ENCODE measurements at regions not wholly inside any gene's neighbourhood (a gene's known extent, or its start where the extent isn't known, plus 50 kb on each side); places are given as distances from the start of the nearest gene placed in this dataset.

DNA sequence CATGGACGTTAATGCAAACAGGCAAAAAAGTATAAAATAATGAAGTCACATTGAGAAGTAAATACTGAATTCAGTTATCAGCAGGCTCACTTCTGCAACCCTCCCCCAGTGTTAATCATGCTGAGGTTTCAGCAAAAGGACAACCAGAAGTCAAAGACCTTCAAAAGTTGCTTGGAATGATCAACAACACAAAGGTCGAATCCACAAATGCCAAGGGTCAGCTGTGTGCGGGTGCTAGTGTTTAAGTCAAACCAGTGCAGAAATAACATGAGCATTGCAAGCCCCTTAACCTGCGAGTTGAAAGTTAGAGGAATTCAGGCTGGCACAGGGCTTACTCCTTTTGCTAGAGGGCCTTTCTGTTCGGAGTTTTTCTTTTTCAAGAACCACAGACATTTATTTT, 436.7 kb upstream of the SEL1L start:
- no peaks in the 10 kb centered on the region for H3K9me2 ChIP-seq (ENCODE audit: low read depth, low read length)
- no peaks in the 10 kb centered on the region for H3K79me2 ChIP-seq (ENCODE audit: insufficient read depth, low read length)
- H3K4me1 ChIP-seq (ENCODE audit: insufficient read depth, low read length, severe bottlenecking): no peaks in the 10 kb centered on the region
- no peak overlapping the region for H3K4me3 ChIP-seq (ENCODE audit: low read depth, low read length, poor library complexity, severe bottlenecking)
- H3K27ac ChIP-seq (ENCODE audit: low read depth, low read length, poor library complexity, severe bottlenecking): no peak overlapping the region
- no peak overlapping the region for H3K4me2 ChIP-seq (ENCODE audit: low read length)
- no peaks in the 10 kb centered on the region for H3K36me3 ChIP-seq (ENCODE audit: insufficient read depth, low read length)
- no peaks in the 10 kb centered on the region for H3F3A ChIP-seq (ENCODE audit: insufficient read depth, low read length)
- H4K20me1 ChIP-seq (ENCODE audit: insufficient read depth, low read length): no peaks in the 10 kb centered on the region
- TF ChIP-seq EZH2 (IDR thresholded peaks at IDR 0.05; ENCODE audit: borderline replicate concordance, low read length): no peak
- TF ChIP-seq, protein P1, sequence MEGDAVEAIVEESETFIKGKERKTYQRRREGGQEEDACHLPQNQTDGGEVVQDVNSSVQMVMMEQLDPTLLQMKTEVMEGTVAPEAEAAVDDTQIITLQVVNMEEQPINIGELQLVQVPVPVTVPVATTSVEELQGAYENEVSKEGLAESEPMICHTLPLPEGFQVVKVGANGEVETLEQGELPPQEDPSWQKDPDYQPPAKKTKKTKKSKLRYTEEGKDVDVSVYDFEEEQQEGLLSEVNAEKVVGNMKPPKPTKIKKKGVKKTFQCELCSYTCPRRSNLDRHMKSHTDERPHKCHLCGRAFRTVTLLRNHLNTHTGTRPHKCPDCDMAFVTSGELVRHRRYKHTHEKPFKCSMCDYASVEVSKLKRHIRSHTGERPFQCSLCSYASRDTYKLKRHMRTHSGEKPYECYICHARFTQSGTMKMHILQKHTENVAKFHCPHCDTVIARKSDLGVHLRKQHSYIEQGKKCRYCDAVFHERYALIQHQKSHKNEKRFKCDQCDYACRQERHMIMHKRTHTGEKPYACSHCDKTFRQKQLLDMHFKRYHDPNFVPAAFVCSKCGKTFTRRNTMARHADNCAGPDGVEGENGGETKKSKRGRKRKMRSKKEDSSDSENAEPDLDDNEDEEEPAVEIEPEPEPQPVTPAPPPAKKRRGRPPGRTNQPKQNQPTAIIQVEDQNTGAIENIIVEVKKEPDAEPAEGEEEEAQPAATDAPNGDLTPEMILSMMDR (IDR thresholded peaks at IDR 0.05; ENCODE audit: low read length): no peak
- no peaks in the 10 kb centered on the region for H3K9me3 ChIP-seq (ENCODE audit: low read length)
- H3K27me3 ChIP-seq (ENCODE audit: insufficient read depth, low read length): no peaks in the 10 kb centered on the region
- H2AFZ ChIP-seq (ENCODE audit: low read length): no peak overlapping the region
- H3K9ac ChIP-seq (ENCODE audit: low read length): no peak overlapping the region

DNA sequence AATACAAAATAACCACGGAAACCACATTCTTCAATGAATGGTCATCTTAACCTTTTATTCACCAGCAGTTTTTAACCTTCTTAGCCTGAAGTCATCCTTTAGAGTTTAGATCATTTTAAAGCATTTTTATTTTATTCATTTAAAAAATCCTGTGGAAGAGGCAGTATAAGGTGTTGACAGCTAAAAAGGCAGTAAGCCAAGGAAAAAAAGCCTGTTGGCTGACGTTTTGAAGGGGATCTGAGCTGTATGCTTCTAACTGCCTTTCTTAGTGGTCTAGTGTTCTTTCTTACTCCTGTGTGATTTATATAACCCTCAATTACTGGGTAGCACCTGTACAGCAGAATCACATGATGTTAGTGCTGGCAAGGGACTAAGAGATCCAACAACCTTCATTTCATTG, 438.3 kb upstream of the SEL1L start:
- H3K4me2 ChIP-seq (ENCODE audit: low read length): no peak overlapping the region
- H3K4me1 ChIP-seq (ENCODE audit: insufficient read depth, low read length, severe bottlenecking): no peaks in the 10 kb centered on the region
- H3K9me2 ChIP-seq (ENCODE audit: low read depth, low read length): no peaks in the 10 kb centered on the region
- H4K20me1 ChIP-seq (ENCODE audit: insufficient read depth, low read length): no peaks in the 10 kb centered on the region
- no peaks in the 10 kb centered on the region for H3K9me3 ChIP-seq (ENCODE audit: low read length)
- TF ChIP-seq, protein P1 (IDR thresholded peaks at IDR 0.05; ENCODE audit: low read length): no peak
- no peak for TF ChIP-seq EZH2 (IDR thresholded peaks at IDR 0.05; ENCODE audit: borderline replicate concordance, low read length)
- no peak overlapping the region for H3K4me3 ChIP-seq (ENCODE audit: low read depth, low read length, poor library complexity, severe bottlenecking)
- H2AFZ ChIP-seq (ENCODE audit: low read length): no peak overlapping the region
- H3K27ac ChIP-seq (ENCODE audit: low read depth, low read length, poor library complexity, severe bottlenecking): no peak overlapping the region
- H3K27me3 ChIP-seq (ENCODE audit: insufficient read depth, low read length): no peaks in the 10 kb centered on the region
- no peaks in the 10 kb centered on the region for H3F3A ChIP-seq (ENCODE audit: insufficient read depth, low read length)
- H3K36me3 ChIP-seq (ENCODE audit: insufficient read depth, low read length): no peaks in the 10 kb centered on the region
- no peak overlapping the region for H3K9ac ChIP-seq (ENCODE audit: low read length)
- H3K79me2 ChIP-seq (ENCODE audit: insufficient read depth, low read length): no peaks in the 10 kb centered on the region

DNA sequence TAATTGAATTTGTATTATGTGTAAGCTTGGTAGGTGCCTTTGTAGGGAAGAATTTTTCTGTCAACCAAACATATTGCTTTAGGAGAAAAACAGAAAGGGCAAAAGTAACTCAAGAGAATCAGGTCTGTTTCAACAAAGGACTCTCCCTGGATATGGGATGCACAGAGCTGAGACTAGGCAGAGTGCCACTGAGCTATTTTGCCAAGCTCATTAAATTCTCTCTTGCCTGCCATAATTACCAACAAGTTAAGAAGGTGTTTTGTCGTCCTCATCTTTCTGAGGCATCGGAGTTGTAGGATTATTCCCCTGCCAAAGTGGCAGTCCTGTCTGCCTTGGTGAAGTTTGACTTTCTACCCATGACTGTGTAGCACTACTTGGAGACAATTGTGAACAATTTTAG, 438.9 kb upstream of the SEL1L start:
- Histone ChIP-seq H3K27ac (ENCODE audit: low read depth, low read length, poor library complexity, severe bottlenecking) (no peak overlapping the region), H3K4me1 (ENCODE audit: insufficient read depth, low read length, severe bottlenecking) (no peaks in the 10 kb centered on the region), H3K79me2 (ENCODE audit: insufficient read depth, low read length) (no peaks in the 10 kb centered on the region), H3K36me3 (ENCODE audit: insufficient read depth, low read length) (no peaks in the 10 kb centered on the region), H3K9me2 (ENCODE audit: low read depth, low read length) (no peaks in the 10 kb centered on the region), H3F3A (ENCODE audit: insufficient read depth, low read length) (no peaks in the 10 kb centered on the region), H2AFZ (ENCODE audit: low read length) (no peak overlapping the region), H3K9me3 (ENCODE audit: low read length) (no peaks in the 10 kb centered on the region), H3K27me3 (ENCODE audit: insufficient read depth, low read length) (no peaks in the 10 kb centered on the region), H3K4me2 (ENCODE audit: low read length) (no peak overlapping the region), H3K4me3 (ENCODE audit: low read depth, low read length, poor library complexity, severe bottlenecking) (no peak overlapping the region), H3K9ac (ENCODE audit: low read length) (no peak overlapping the region), H4K20me1 (ENCODE audit: insufficient read depth, low read length) (no peaks in the 10 kb centered on the region)
- TF ChIP-seq, protein P1 (IDR thresholded peaks at IDR 0.05; ENCODE audit: low read length): no peak
- TF ChIP-seq EZH2 (IDR thresholded peaks at IDR 0.05; ENCODE audit: borderline replicate concordance, low read length): no peak
